OCI-LY1 (cell line): ENCODE measurements at regions not wholly inside any gene's neighbourhood (a gene's known extent, or its start where the extent isn't known, plus 50 kb on each side); places are given as distances from the start of the nearest gene placed in this dataset.

Experiments used
- EZH2 ChIP-seq: fragments of 200-600 bp; sonication (generic), shearing (Covaris generic); IDR thresholded peaks from 2 replicates; pipeline ENCODE4 v1.8.0; 2017; ENCODE audit warnings: borderline replicate concordance, mixed run types, mild to moderate bottlenecking, antibody characterized with exemption, low read length, moderate library complexity, mixed read lengths
- TF ChIP-seq, protein P1 (sequence below): fragments of 200-600 bp; sonication (generic), shearing (Covaris generic); IDR thresholded peaks from 2 replicates; pipeline ENCODE4 v1.5.1; 2017; ENCODE audit warnings: mild to moderate bottlenecking, antibody characterized with exemption, low read length, moderate library complexity, mixed read lengths

DNA sequence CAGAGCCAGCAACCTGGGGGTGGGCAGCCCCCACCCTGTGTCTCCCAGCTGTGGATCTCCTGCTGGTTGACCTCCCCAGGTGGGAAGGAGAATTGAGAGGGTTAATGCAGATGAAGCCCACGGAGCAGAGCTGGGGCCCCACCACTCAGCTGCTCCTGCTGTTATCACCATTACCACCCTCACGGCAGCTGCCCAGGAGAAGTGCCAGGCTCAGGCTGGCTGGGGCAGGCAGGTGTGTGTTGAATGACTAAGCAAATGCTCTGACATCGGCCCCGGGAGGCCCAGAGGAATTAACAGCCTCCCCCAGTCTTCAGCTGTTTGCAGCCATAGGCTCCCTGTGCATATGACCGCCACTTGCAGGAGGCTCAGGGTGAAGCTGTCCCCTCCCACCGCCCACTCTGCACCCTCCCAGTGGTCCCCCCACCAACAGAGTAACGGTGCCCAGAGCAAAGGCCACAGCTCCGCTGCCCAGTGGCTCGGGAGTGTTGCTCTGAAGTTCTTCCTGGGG, 133.8 kb downstream of the CPZ start:
- TF ChIP-seq, protein P1, sequence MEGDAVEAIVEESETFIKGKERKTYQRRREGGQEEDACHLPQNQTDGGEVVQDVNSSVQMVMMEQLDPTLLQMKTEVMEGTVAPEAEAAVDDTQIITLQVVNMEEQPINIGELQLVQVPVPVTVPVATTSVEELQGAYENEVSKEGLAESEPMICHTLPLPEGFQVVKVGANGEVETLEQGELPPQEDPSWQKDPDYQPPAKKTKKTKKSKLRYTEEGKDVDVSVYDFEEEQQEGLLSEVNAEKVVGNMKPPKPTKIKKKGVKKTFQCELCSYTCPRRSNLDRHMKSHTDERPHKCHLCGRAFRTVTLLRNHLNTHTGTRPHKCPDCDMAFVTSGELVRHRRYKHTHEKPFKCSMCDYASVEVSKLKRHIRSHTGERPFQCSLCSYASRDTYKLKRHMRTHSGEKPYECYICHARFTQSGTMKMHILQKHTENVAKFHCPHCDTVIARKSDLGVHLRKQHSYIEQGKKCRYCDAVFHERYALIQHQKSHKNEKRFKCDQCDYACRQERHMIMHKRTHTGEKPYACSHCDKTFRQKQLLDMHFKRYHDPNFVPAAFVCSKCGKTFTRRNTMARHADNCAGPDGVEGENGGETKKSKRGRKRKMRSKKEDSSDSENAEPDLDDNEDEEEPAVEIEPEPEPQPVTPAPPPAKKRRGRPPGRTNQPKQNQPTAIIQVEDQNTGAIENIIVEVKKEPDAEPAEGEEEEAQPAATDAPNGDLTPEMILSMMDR = no peak
- no peak for TF ChIP-seq EZH2
